Fibroblast of skin of scalp (primary cell): ENCODE measurements at regions not wholly inside any gene's neighbourhood (a gene's known extent, or its start where the extent isn't known, plus 50 kb on each side); places are given as distances from the start of the nearest gene placed in this dataset.

ENCODE experiments used
- DNase-seq: peaks from one replicate; pipeline ENCODE4 v3.0.0-alpha.2; 2013

DNA sequence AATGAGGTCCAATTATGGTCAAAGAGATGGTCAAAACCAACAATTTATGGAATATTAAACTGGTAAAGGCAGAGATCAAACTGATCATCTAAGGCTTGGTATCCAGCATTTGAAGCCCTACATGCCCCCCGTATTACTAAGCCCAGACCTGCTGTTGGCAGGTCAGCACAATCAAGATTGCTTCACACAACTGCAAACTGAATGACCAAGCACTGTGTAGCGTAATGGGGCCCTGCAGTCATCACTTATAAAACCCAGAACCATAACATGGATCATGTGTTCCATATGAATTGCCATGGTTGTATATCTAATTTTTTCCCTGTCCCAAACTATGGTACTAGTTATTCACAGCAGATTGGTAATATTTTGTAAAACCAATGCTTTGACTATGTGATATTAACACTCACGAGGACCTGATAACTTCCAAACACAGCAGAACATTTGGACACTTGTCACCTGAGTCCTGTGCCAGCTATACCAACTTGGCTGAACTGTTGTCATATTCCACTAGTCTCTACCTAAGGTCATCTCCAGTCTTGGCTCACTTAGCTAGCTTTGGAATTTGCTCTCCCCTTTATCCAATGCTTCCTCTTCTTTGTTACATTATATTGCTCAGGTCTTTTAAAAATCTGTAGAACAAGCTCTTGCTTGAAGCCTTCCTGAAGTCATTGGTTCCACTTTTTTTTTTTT is 81.7 kb upstream of the HMHB1 start:
- DNase-seq: no peak

DNA sequence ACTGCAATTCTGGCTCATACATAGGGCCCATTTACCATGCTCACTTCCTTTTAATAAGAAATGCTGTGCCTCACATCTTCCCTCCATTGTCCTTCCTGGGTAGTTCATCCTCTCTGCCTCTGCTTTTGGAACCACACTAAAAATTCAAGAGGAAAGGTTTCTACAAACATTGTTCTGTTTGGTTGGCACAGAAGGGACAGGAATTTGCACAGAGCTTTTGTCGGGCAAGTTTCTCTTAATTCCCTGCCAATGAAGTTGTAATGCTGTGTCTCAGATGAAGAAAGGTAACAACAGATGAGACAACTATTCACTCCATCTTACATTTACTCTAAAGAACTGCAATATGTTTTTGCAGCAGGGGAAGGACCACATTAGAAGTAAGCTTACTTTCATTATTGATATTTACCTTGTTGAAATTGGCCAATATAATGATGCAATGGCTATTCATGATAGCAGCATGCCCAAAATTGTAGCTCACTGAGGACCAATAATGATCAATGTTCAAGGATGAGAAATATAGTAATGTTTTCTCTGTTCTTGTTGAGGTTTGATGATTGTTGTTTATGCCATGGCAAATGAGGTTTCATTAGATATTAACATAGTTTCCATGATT is 82.5 kb upstream of the HMHB1 start:
- DNase-seq: no peak

DNA sequence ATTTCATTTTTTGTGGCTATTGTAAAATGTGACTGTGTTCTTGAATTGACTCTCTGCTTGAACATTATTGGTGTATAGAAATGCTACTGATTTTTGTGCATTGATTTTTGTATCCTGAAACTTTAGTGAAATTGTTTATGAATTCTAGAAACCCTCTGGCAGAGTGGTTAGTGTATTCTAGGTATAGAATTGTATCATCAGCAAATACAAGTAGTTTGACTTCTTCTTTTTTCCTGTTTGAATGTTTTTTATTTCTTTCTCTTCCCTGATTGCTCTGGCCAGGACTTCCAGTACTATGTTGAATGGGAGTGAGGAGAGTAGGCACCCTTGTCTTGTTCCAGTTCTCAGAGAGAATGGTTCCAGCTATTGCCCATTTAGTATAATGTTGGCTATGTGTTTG is 88.8 kb upstream of the HMHB1 start:
- no peak for DNase-seq

DNA sequence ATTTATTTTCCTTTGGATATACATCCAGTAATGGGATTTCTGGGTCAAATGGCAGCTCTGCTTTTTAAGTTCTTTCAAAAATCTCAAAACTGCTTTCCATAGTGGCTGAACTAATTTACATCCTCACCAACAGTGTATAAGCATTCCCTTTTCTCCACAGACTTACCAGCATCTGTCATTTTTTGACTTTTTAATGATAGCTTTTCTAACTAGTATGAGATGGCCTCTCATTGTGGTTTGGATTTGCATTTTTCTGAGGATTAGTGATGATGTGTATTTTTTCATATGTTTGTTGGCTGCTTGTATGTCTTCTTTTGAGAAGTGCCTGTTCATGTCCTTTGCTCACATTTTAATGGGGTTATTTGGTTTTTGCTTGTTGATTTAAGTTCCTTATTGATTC is 90.0 kb upstream of the HMHB1 start:
- peak; percentile 51 for DNase-seq

DNA sequence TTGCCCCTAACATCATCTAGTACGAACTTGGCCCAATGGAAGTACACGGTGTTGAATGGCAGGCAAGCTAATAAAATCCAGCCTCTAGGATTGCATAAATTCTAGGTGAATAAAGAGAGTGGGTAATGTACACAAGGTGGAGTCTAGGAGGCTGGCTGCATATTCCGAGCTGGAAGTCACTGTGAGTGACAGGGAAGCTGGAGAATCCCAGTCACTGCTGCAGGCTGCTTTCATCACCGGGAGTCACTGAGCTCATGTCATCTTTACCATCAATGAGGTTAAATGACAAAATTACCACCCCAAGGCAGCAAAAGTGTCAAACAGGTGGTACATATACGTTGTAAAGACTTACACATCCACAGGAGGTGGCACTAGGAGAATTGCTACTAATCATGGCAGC is 91.3 kb upstream of the HMHB1 start:
- DNase-seq: no peak

DNA sequence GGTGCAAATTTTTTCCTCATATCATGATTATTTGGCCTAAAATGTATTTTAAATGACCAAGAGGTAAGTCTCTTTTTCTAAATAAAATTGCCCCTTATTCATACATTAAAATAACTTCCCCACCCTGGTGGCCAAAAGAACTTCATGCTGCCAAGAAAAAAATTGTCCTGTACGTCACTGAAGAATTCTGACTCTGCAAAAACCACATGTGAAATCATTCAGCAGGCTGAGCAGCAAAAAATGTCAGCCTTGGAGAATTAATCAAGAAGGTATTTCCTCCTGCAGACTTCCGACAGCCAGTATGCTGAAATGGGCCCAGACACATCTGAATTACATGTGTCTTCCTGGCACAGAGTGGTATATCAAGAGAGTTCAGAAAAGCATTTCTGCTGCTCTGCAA is 94.6 kb upstream of the HMHB1 start:
- peak; percentile 94 for DNase-seq

DNA sequence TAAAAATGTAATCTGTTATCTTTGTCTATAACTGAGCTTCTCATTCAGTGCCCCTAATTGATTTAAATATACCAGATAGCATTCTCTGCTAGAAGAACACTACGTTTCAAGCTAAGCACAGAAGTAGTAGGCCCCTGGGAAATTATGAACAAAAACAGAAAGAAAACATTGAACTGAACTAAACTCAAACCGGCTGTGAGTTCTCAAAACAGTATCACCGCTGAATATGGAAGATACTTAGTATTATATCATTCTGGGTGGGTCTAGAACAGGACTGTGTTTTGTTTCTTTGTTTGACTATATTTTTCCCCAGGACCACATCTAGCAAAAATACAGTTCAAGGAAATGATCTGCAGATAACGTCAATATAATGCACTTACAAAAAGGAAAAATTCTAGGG is 95.1 kb upstream of the HMHB1 start:
- no peak for DNase-seq

DNA sequence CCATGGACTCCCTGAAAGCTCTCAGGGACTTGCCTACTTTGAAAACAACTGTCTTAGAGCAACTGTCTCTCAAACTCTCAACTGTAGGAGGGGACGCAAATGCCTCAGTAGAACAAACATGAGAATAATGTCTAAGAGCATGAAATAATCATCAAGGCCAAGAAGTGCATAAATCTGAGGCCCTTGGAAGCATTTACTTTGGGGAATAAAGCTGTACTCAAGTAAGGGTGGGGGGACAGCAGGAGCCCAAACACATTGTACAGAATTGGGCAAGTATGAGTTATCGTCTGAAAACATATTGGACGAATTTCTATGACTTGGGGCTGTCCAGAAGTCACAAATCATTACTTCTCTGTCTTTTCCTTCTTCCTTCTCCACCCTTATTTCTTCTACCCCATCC is 96.3 kb upstream of the HMHB1 start:
- DNase-seq: no peak

DNA sequence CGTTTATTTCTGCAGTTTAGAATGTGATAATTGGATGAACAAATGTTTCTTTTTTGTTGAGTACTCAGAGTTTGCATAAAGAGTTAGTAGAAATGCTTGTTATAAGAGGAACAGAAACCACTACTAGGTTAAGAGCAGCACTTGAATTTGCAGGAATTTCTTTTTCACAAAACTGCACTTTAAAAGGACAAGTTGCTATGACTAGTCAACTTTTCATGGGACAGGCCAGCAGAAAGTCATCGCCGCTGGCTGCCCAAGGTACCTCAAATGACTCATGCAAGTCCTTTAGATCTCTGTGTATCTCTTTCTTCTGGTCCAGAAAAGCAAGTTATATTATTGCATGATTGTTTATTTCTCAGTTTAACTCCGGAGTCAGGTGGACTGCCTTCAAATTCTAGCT is 97.3 kb upstream of the HMHB1 start:
- no peak for DNase-seq

DNA sequence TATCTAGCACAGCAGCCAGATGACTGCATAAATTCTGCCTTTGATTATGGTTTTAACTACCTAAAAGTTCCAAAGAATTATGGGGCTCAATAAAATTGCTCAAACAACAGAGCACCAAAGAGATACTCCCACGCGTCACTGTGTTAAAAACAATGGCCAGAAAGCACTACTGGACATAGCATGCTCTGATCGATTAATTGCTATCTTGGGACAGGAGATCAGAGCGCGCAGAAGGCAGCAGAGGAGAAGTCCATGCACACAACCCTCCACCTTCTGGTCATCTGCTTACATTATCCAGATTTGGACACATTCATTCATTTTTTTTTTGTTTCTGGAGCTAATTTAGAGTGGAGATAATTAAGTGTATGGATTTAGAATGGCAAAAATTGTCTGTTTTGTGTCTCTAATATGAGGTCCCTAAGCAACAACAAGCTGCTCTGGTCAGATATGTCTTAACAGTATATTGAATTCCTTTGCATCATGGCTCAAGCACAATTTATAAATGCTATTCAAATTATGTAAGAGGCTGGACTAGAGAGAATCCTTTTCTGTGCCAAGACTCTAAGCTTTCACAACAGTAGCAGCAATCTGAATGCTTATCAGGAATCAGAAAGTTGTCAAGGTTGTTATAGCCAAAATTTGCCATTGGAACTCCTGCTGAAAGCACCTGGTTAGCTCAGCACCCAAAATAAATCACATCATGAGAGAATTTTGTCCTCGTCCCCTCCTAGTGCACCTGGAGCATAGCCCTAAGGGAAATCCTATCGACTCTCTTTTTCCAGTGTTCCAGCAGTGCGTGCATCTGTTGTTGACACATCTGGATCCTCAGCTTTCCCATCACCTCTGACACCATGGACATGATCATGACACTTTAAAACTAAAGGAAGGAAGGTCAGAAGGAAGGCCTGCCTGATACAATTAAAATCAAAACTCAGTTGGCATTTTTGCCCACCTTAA is 98.6 kb upstream of the HMHB1 start:
- DNase-seq: peak; percentile 55

DNA sequence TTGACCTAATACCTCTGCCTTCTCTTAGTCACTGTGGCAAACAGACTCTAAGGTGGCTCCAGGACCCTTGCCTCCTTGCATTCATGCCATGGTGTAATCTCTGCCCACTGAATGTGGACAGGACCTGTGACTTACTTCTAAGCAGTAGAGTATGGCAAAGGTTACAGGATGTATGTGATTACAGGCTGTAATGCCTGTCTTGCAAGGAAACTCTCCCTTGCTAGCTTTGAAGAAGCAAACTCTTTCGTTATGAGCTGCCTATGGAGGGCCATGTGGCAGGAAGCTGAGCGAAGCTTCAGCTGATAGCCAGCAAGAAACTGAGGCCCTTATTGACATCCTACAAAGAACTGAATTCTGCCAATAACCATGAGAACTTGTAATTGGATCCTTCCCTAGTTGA is 103.3 kb upstream of the HMHB1 start:
- no peak for DNase-seq

DNA sequence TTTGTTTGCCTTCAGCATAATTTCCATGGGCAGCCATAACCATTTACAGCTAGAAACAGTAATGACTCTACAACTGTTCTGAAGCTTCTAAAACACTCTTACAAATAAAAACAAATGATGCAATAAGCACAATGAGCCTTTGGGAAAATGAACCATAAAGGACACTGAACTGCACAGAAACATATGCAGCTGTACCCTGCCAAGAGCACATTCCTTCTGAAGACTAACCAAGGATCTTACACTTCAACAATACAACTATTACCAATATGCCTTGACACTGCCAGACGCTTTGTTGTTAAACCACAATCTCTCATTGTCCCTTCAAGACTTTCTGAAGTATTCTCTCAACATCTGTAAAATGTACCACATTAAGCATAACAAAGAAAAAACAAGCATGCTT is 104.2 kb upstream of the HMHB1 start:
- peak; percentile 73 for DNase-seq

DNA sequence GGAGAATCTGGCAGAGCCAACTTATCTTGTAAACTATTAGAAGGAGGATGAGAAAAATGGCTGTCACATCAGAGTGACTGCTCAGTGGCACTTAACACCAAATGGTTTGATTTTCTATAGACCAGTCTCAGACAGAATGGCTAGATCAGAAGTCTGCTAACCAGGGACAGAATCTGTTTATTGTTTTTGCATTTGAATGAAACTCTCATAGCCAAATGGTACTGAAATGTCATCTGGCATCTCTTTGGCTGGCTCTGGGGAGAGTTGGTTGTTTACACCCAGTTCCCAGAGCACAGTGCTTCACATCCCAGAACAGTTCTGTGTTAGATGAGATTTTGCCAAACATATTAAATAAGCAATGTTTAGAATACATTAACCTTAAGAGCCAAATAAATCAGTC is 106.6 kb upstream of the HMHB1 start:
- no peak for DNase-seq

DNA sequence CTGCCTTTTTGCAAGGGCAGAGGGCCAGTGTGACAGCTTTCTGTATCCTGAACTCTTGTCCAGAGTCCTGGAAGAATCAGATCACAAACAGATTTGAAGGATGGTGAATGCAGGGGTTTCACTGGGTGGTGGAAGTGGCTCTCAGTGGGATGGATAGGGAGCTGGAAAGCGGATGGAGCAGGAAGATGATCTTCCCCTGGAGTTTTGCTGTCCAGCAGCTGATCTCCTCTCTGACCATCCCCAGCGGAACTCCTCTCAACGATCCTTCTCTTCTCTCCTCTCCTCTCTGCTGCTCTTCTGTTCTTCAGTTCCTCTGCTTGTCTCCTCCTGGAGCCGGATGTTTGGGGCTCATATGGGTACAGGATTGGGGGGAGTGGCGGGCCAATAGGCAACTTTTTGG is 108.3 kb upstream of the HMHB1 start:
- no peak for DNase-seq

DNA sequence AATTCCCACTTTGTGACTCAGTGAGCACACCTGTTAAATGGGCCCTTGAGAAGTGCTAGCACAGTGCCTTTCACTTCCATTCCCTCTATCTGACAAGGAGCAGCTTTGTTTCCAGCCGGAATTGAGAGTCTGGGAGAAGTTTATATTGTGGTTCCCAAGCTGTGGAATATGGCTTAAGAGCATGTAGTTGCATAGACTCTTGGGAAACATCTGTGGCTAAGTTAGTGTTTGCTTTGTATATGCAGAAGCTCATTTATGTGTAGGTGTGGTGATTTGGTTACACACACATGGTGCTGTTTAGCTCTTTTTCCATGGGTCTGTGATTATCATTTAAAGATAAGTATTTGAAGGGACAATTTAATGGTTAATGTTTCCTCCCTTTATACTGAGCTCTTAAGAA is 110.5 kb upstream of the HMHB1 start:
- DNase-seq: no peak

DNA sequence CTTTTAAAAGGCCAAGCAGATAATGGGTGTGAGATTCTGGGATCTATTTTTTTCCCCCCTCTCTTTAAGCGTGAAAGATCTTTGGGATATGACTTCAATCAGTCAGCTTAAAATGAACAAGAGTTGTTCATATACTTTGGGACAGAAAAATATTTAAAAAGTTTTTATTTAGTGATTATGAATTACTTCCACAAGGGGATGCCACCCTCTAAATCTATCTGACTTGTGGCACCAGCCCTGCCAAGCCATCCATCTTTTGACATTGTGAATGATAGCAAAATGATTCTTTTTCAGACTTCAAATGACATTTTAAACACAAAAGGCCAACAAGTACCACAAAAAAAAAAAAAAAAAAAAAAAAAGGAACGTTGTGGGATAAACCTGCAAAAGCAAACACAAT is 111.0 kb upstream of the HMHB1 start:
- no peak for DNase-seq

DNA sequence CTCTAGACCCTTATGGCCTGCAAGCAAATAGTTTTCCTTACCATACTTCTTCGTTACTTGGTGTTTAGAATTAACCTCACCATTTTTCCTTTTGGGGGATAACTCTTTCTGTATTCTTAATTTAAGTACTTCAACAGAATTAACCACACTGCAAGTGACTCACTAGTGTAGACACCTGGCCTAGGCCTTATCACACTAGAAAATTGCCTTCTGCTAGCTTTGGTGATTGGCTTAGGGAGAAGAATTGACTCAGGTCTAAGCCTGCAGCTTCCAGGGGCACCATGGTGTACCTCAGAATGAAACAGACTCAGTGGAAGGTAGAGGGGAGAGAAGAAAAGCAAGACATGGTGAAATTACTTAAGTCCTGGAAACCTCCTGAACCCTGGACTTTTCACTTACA is 112.8 kb upstream of the HMHB1 start:
- DNase-seq: no peak

DNA sequence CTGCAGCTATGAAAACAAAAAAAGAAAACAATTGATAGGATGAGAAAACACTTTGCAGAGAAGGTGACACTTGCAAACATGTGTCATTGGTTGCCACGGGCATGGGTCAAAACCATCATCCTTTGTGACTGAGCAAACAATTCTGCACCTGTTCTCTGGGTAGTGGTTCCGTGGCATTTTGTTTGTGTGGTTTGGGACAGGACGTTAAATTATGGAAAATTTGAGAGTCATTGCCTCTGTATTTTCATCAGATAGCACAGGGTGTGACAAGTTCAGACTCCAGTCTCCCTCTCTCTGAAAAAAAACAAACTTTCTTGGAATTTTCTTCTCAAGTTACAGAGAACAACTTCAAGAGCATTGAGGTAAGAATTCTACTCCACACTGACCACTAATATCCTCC is 113.4 kb upstream of the HMHB1 start:
- DNase-seq: no peak

DNA sequence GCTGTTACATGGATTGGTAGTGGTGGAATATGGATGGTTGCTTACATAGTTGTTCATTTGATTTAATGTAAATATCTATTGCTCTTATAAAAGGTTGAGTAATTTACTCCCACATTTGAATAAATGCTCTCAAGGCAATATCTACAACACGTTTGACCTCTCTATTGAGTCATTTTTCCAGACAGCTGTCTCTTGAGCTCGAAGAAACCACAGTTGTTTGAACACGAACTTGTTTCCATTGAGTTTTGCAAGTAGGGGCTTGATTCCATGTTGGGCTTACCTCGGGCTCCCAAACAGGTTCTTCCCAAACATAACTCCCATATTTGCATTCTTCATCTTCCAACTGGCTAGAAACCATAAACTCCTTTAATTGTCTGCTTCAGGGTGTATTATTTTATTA is 115.0 kb upstream of the HMHB1 start:
- no peak for DNase-seq

DNA sequence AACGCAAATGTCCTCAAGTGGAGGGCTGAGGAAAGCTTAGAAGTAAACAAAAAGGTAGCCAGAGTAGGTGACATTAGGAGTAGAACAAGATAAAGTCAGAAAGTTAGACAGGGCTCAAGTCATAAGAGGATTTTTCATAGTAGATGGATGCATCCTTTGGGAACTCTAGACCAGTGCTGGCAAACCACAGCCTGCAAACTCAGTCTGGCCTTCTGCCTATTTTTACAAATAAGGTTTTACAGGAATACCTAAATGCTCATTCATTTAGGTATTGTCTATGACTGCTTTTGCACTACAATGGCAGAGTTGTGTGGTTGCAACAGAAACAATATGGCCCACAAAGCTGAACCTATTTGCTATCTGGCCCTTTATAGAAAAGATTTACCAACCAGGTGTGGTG is 116.0 kb upstream of the HMHB1 start:
- DNase-seq: no peak

DNA sequence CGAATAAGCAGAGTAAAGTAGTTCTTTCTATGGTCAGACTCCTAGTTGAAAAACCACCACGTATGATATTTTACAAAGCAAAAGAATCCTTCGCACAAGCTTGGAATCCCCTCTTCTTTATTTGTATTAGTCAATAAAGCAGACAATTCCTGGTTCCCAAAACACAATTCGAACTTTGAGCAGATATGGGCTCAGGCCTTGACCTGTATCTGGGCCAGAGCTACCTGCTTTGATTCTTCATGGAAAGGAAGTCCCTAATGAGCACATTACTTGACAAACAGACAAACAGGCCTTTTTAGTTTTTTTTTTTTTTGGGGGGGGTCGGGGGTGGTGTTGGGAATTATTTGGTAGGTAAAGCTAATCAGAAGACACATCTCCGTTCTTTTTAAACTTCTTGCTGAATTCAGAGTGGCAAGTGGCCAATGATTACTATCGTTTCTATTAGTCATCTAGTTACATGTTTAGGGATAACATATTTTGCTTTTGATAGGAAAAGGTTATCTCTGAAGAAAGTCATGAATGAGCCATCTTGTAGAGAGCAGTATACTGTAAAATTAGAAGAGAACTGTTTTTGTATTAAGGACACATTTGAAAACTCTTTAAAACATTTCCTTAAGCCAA is 116.6 kb upstream of the HMHB1 start:
- no peak for DNase-seq

DNA sequence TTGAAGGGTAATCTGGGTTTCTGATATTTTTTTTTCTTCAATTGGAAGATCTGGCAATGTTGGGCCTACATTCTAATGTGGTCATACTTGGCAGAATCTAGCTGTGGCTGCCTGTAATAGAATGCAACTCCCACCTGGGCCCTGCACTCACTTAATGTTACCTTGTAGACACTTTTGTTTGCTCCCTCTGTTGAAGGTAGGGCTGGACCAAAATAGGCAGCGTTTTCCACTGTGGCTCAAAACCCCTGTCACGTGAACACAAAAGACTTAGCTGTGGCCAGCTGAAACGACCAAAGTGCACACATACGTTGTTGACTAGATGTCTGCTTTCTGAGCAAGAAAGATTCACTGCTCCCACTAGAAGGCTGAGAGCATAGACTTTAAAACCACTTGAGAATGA is 117.6 kb upstream of the HMHB1 start:
- no peak for DNase-seq

DNA sequence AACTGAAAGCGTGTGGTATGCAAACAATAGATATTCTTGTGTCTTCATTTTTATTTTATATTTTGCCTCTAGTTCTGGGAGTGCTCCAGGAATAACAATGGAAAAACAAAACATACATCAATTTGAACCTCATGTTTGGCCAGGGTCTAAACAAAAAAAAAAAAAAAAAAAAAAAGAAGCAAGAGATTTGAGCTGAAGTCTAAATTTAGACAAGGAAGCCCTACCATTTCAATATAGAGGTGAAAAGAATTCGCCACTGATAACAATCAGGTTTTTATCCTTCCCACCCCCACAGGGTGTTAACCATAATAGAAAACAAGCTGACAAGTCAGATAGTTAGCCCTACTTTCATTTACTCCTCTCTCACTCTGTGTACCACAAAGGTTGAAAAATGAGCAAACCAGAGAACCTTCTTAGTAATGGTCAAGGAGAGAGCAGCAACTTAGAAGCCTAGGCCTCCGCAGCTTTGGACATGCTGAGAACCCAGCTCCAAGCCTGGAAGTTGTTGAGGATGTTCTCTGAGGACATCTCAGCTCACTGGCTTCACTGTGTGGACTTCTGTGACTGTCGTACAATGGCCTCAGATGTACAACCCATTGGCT is 118.2 kb upstream of the HMHB1 start:
- peak; percentile 69 for DNase-seq
